A549 (cell line): ENCODE measurements at regions not wholly inside any gene's neighbourhood (a gene's known extent, or its start where the extent isn't known, plus 50 kb on each side); places are given as distances from the start of the nearest gene placed in this dataset.

Experiments used
- ATAC-seq, 2 experiments: fragments of 200-7000 bp in 1 of 2; fragments of >200 bp in 1 of 2; cut with Nextera tagmentation in 1 of 2; cut with Tn5 transposase in 1 of 2; 3 replicates each; pipeline versions ENCODE4 v1.8.0 to v1.9.1; 2018 to 2020; ENCODE audit warnings: mild to moderate bottlenecking in 1 of 2, moderate library complexity in 1 of 2
- CTCF ChIA-PET: fragments of 300-600 bp; sonication (Branson Sonifier 250); formaldehyde crosslinking; extraction: SDS; loops from one replicate; lab custom pipeline; 2021; ENCODE audit warnings: antibody characterized with exemption, inconsistent platforms; lab: Yijun Ruan, JAX
- POLR2A ChIA-PET: fragments of 350-600 bp; formaldehyde crosslinking; extraction: SDS; loops from one replicate; lab custom pipeline; 2021; ENCODE audit warnings: antibody characterized with exemption, inconsistent platforms; lab: Yijun Ruan, JAX
- DNase-seq, 2 experiments: peaks; one replicate each; pipeline versions ENCODE4 v3.0.0 to v3.0.0-alpha.2; 2011 to 2016; ENCODE audit warnings: low read depth in 1 of 2, low spot score in 1 of 2
- FAIRE-seq: peaks from 2 replicates; lab custom pipeline; 2011; peaks lifted over from hg19 to GRCh38; lab: Jason Lieb, UNC
- H3K27ac ChIP-seq, 2 experiments: fragments of >200 bp; sonication (Bioruptor Twin); formaldehyde crosslinking; 3 replicates each; pipeline ENCODE4 v1.5.1; 2016 to 2017
- H3K4me1 ChIP-seq: fragments of >200 bp; sonication (Bioruptor Twin); formaldehyde crosslinking; 3 replicates; pipeline ENCODE4 v1.6.1; 2016
- H3K4me2 ChIP-seq: fragments of >200 bp; sonication (Bioruptor Twin); formaldehyde crosslinking; 3 replicates; pipeline ENCODE4 v1.6.1; 2016
- H3K4me3 ChIP-seq: fragments of >200 bp; sonication (Bioruptor Twin); formaldehyde crosslinking; 3 replicates; pipeline ENCODE4 v1.5.1; 2016
- H3K9me3 ChIP-seq: fragments of >200 bp; sonication (Bioruptor Twin); formaldehyde crosslinking; 3 replicates; pipeline ENCODE4 v1.6.1; 2016
- BHLHE40 ChIP-seq: IDR thresholded peaks from 2 replicates; pipeline ENCODE4 v1.6.1; 2012; ENCODE audit warnings: low read depth, low read length, inconsistent platforms
- CBX2 ChIP-seq: fragments of 200-600 bp; sonication (generic); IDR thresholded peaks from 2 replicates; pipeline ENCODE4 v1.6.1; 2016; ENCODE audit warnings: low read depth, mild to moderate bottlenecking, borderline replicate concordance
- CHD4 ChIP-seq: fragments of 200-600 bp; sonication (generic); IDR thresholded peaks from 2 replicates; pipeline ENCODE4 v1.6.1; 2016; ENCODE audit warnings: antibody characterized with exemption, mild to moderate bottlenecking, borderline replicate concordance
- EHMT2 ChIP-seq: fragments of 200-600 bp; sonication (generic); IDR thresholded peaks from 2 replicates; pipeline ENCODE4 v1.6.1; 2016; ENCODE audit warnings: antibody characterized with exemption, low read depth, mild to moderate bottlenecking, moderate library complexity
- EP300 ChIP-seq, 2 experiments: fragments of >200 bp; sonication (Bioruptor Twin); formaldehyde crosslinking; IDR thresholded peaks; 2 replicates in 1 of 2; 3 replicates in 1 of 2; pipeline ENCODE4 v1.6.1; 2016 to 2017
- ESRRA ChIP-seq: fragments of 150-350 bp; IDR thresholded peaks from 2 replicates; pipeline ENCODE4 v1.6.1; 2014; ENCODE audit warnings: mild to moderate bottlenecking, low read length, borderline replicate concordance
- FOSB ChIP-seq: fragments of 250-450 bp; sonication (Bioruptor Pico); IDR thresholded peaks from 2 replicates; pipeline ENCODE4 v1.5.0; 2020; ENCODE audit warnings: mild to moderate bottlenecking, moderate library complexity
- FOSL2 ChIP-seq, 2 experiments: fragments of 450-650 bp in 1 of 2; fragments of >200 bp in 1 of 2; sonication (Bioruptor Twin) in 1 of 2; formaldehyde crosslinking; IDR thresholded peaks; 2 replicates each; pipeline versions ENCODE4 v1.5.0 to v1.6.1; 2016 to 2020; ENCODE audit warnings: mild to moderate bottlenecking in 1 of 2, moderate library complexity in 1 of 2
- FOXS1 ChIP-seq: fragments of 250-450 bp; sonication (Bioruptor Pico); IDR thresholded peaks from 2 replicates; pipeline ENCODE4 v1.5.0; 2020; ENCODE audit warnings: mild to moderate bottlenecking, moderate library complexity
- GATA3 ChIP-seq: IDR thresholded peaks from 2 replicates; pipeline ENCODE4 v1.6.1; 2012; ENCODE audit warnings: borderline replicate concordance
- HDAC2 ChIP-seq: fragments of 200-600 bp; sonication (generic); IDR thresholded peaks from 2 replicates; pipeline ENCODE4 v1.6.1; 2016
- HOXB13 ChIP-seq: fragments of 250-450 bp; sonication (Bioruptor Pico); IDR thresholded peaks from 2 replicates; pipeline ENCODE4 v1.5.0; 2020; ENCODE audit warnings: low read depth, mild to moderate bottlenecking, moderate library complexity
- NPAS2 ChIP-seq: fragments of 250-450 bp; sonication (Bioruptor Pico); IDR thresholded peaks from 2 replicates; pipeline ENCODE4 v1.8.0; 2022; ENCODE audit warnings: mild to moderate bottlenecking, moderate library complexity, borderline replicate concordance
- NR3C1 ChIP-seq: fragments of >200 bp; sonication (Bioruptor Twin); formaldehyde crosslinking; IDR thresholded peaks from 3 replicates; pipeline ENCODE4 v1.6.1; 2017
- PHF8 ChIP-seq: fragments of 200-600 bp; sonication (generic); IDR thresholded peaks from 2 replicates; pipeline ENCODE4 v1.6.1; 2016; ENCODE audit warnings: low read depth, mild to moderate bottlenecking, antibody characterized with exemption, moderate library complexity, borderline replicate concordance
- POLR2AphosphoS2 ChIP-seq: conservative IDR thresholded peaks from 2 replicates; pipeline ENCODE4 v1.6.1; 2012; ENCODE audit warnings: low read length, improper control_type of control experiment, inconsistent platforms
- RNF2 ChIP-seq: fragments of 200-600 bp; sonication (generic); IDR thresholded peaks from 2 replicates; pipeline ENCODE4 v1.6.1; 2016; ENCODE audit warnings: low read depth, mild to moderate bottlenecking, antibody characterized with exemption, moderate library complexity, borderline replicate concordance
- SREBF2 ChIP-seq: fragments of 450-650 bp; IDR thresholded peaks from 2 replicates; pipeline ENCODE4 v1.6.1; 2014; ENCODE audit warnings: mild to moderate bottlenecking, moderate library complexity
- TFCP2L1 ChIP-seq: fragments of 250-450 bp; sonication (Bioruptor Pico); IDR thresholded peaks from 2 replicates; pipeline ENCODE4 v1.5.0; 2021; ENCODE audit warnings: mild to moderate bottlenecking
- ZC3H11A ChIP-seq: fragments of 450-650 bp; IDR thresholded peaks from 2 replicates; pipeline ENCODE4 v1.6.1; 2014; ENCODE audit warnings: antibody characterized with exemption, mild to moderate bottlenecking
- WGBS: methylation state at CpG from one replicate; pipeline ENCODE4 v1.1.6; 2017; ENCODE audit errors: missing lambda C conversion rate; 5-methylcytosine and 5-hydroxymethylcytosine counted together
- TF ChIP-seq, protein P1 (sequence below): IDR thresholded peaks from 2 replicates; pipeline ENCODE4 v1.6.1; 2012; ENCODE audit warnings: low read depth, borderline replicate concordance
- TF ChIP-seq, protein P2 (sequence below): fragments of >200 bp; sonication (Bioruptor Twin); formaldehyde crosslinking; IDR thresholded peaks from 3 replicates; pipeline ENCODE4 v1.6.1; 2016
- TF ChIP-seq, protein P3 (sequence below): IDR thresholded peaks from 2 replicates; pipeline ENCODE4 v1.6.1; 2012
- TF ChIP-seq, protein P4 (sequence below): fragments of 150-350 bp; IDR thresholded peaks from 2 replicates; pipeline ENCODE4 v1.6.1; 2014; ENCODE audit warnings: low read depth, mild to moderate bottlenecking, low read length
- TF ChIP-seq, protein P5 (sequence below): fragments of 250-450 bp; sonication (Bioruptor Pico); IDR thresholded peaks from 2 replicates; pipeline ENCODE4 v1.5.0; 2021; ENCODE audit warnings: mild to moderate bottlenecking, moderate library complexity, borderline replicate concordance

DNA sequence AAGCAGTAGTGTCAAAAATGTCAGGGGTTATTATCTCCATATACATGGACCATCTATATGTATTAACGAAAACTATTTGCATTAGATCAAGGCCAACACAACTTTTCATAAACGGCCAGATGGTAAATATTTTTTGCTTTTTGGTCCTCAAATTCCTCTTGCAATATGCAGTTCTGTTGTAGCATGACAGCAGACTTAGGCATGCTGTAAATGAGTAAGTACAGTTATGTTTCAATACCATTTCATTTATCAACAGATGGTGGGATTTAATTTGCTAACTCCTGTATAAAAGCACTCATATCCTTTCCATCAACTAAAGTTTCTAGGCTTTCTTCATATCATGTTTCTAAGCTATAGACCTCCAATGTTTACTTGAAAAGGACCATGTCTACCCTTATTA lies 208.1 kb downstream of the ANKRD50 start:
- Histone ChIP-seq H3K9me3 (no peaks in the 10 kb centered on the region), H3K4me3 (no peak overlapping the region), H3K27ac (no peak overlapping the region), H3K4me2 (no peak overlapping the region), H3K4me1 (no peaks in the 10 kb centered on the region)
- DNase-seq (no peak), ATAC-seq (no peak), FAIRE-seq (no peak)
- CTCF ChIA-PET: no interaction called here
- WGBS: 47% methylated on average over 2 of the region's 2 CpGs
- POLR2A ChIA-PET: no interaction called here
- TF ChIP-seq FOSL2 (IDR thresholded peaks at IDR 0.05): no peak
- no peak for TF ChIP-seq FOSL2 (CRISPR knock-in tag; IDR thresholded peaks at IDR 0.05)
- TF ChIP-seq BHLHE40: no peak
- TF ChIP-seq, protein P1, sequence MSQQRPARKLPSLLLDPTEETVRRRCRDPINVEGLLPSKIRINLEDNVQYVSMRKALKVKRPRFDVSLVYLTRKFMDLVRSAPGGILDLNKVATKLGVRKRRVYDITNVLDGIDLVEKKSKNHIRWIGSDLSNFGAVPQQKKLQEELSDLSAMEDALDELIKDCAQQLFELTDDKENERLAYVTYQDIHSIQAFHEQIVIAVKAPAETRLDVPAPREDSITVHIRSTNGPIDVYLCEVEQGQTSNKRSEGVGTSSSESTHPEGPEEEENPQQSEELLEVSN: no peak
- no peak for TF ChIP-seq HDAC2
- no peak for TF ChIP-seq NR3C1
- TF ChIP-seq ZC3H11A: no peak
- no peak for TF ChIP-seq PHF8
- TF ChIP-seq SREBF2: no peak
- no peak for TF ChIP-seq CHD4
- TF ChIP-seq, protein P2, sequence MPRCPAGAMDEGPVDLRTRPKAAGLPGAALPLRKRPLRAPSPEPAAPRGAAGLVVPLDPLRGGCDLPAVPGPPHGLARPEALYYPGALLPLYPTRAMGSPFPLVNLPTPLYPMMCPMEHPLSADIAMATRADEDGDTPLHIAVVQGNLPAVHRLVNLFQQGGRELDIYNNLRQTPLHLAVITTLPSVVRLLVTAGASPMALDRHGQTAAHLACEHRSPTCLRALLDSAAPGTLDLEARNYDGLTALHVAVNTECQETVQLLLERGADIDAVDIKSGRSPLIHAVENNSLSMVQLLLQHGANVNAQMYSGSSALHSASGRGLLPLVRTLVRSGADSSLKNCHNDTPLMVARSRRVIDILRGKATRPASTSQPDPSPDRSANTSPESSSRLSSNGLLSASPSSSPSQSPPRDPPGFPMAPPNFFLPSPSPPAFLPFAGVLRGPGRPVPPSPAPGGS: no peak
- no peak for TF ChIP-seq FOXS1 (CRISPR knock-in tag)
- TF ChIP-seq NPAS2 (CRISPR knock-in tag): no peak
- no peak for TF ChIP-seq ESRRA

DNA sequence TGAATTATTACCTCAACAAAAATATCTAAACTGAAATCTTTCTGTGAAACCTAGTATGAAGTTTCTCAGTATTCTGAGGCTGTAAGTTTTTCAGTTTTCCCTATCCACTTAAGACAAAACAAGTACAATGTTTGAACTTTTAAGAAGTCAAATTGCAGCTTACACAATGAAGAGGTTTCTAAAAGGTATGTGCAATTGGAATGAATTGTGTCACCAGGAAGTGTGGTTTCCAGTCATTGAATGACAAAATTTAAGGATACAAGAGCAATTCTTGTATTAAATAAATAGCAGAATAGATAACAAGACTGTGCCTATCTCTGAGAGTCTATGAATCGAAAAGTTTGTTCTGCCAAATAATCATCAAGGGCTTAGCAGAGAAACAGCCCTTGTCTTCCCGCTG lies 207.3 kb downstream of the ANKRD50 start:
- FAIRE-seq: no peak
- WGBS: 63% methylated on average over 2 of the region's 2 CpGs
- ChIA-PET POLR2A (no interaction called here), CTCF (no interaction called here)
- ATAC-seq: no peak
- H3K4me3 ChIP-seq: no peak overlapping the region
- no peaks in the 10 kb centered on the region for H3K9me3 ChIP-seq
- no peak for DNase-seq
- no peak overlapping the region for H3K4me2 ChIP-seq
- no peak for TF ChIP-seq POLR2AphosphoS2
- no peak for TF ChIP-seq HDAC2
- TF ChIP-seq GATA3: no peak
- TF ChIP-seq EHMT2: no peak
- TF ChIP-seq, protein P3, sequence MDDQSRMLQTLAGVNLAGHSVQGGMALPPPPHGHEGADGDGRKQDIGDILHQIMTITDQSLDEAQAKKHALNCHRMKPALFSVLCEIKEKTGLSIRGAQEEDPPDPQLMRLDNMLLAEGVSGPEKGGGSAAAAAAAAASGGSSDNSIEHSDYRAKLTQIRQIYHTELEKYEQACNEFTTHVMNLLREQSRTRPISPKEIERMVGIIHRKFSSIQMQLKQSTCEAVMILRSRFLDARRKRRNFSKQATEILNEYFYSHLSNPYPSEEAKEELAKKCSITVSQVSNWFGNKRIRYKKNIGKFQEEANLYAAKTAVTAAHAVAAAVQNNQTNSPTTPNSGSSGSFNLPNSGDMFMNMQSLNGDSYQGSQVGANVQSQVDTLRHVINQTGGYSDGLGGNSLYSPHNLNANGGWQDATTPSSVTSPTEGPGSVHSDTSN: no peak
- TF ChIP-seq, protein P4, sequence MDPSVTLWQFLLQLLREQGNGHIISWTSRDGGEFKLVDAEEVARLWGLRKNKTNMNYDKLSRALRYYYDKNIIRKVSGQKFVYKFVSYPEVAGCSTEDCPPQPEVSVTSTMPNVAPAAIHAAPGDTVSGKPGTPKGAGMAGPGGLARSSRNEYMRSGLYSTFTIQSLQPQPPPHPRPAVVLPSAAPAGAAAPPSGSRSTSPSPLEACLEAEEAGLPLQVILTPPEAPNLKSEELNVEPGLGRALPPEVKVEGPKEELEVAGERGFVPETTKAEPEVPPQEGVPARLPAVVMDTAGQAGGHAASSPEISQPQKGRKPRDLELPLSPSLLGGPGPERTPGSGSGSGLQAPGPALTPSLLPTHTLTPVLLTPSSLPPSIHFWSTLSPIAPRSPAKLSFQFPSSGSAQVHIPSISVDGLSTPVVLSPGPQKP: no peak
- TF ChIP-seq FOSL2 (IDR thresholded peaks at IDR 0.05): no peak
- TF ChIP-seq FOSL2 (CRISPR knock-in tag; IDR thresholded peaks at IDR 0.05): no peak
- TF ChIP-seq FOSB: no peak
- no peak for TF ChIP-seq CBX2
- TF ChIP-seq RNF2: no peak
- TF ChIP-seq CHD4: no peak
- TF ChIP-seq EP300 (IDR thresholded peaks at IDR 0.05): no peak
- TF ChIP-seq TFCP2L1 (CRISPR knock-in tag): no peak
- TF ChIP-seq, protein P5, sequence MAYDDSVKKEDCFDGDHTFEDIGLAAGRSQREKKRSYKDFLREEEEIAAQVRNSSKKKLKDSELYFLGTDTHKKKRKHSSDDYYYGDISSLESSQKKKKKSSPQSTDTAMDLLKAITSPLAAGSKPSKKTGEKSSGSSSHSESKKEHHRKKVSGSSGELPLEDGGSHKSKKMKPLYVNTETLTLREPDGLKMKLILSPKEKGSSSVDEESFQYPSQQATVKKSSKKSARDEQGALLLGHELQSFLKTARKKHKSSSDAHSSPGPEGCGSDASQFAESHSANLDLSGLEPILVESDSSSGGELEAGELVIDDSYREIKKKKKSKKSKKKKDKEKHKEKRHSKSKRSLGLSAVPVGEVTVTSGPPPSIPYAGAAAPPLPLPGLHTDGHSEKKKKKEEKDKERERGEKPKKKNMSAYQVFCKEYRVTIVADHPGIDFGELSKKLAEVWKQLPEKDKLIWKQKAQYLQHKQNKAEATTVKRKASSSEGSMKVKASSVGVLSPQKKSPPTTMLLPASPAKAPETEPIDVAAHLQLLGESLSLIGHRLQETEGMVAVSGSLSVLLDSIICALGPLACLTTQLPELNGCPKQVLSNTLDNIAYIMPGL (CRISPR knock-in tag): no peak
- no peak for TF ChIP-seq HOXB13 (CRISPR knock-in tag)
- H3K4me1 ChIP-seq: no peaks in the 10 kb centered on the region
- H3K27ac ChIP-seq: no peak overlapping the region
